T-helper 17 cell (primary cell): ENCODE measurements at regions not wholly inside any gene's neighbourhood (a gene's known extent, or its start where the extent isn't known, plus 50 kb on each side); places are given as distances from the start of the nearest gene placed in this dataset.

ENCODE experiments used
- ATAC-seq: fragments of 150-1000 bp; cut with Tn5 transposase; 2 replicates; pipeline ENCODE4 v1.10.0; 2021; ENCODE audit warnings: mild to moderate bottlenecking, moderate library complexity
- DNase-seq, 3 donors: peaks; one replicate each; pipeline versions ENCODE4 v3.0.0 to v3.0.0-alpha.2; 2020 to 2021
- H3K9me3 ChIP-seq: one replicate; pipeline ENCODE4 v1.7.0; 2013; ENCODE audit warnings: low read length, mild to moderate bottlenecking; ENCODE audit not compliant: control insufficient read depth, poor library complexity, severe bottlenecking
- H3K27ac Mint-ChIP-seq: one replicate; pipeline ENCODE4 v1.8.0; 2022; ENCODE audit warnings: mild to moderate bottlenecking, moderate library complexity, mixed read lengths
- H3K27me3 Mint-ChIP-seq: one replicate; pipeline ENCODE4 v1.8.0; 2022; ENCODE audit warnings: mixed read lengths
- H3K36me3 Mint-ChIP-seq: one replicate; pipeline ENCODE4 v1.8.0; 2022; ENCODE audit warnings: low read depth, mixed read lengths
- H3K4me1 Mint-ChIP-seq: one replicate; pipeline ENCODE4 v1.8.0; 2022; ENCODE audit warnings: mild to moderate bottlenecking, mixed read lengths
- H3K4me3 Mint-ChIP-seq: one replicate; pipeline ENCODE4 v1.8.0; 2022; ENCODE audit warnings: mild to moderate bottlenecking, moderate library complexity, mixed read lengths

- Mint-ChIP-seq H3K4me3 (no peak overlapping the region), H3K36me3 (no peaks in the 10 kb centered on the region), H3K4me1 (no peaks in the 10 kb centered on the region), H3K27ac (no peak overlapping the region), H3K27me3 (no peaks in the 10 kb centered on the region)
- ATAC-seq (no peak), DNase-seq (no peak)
- H3K9me3 ChIP-seq: peaks cover 4% of the 10 kb centered on the region
Measured at GRCh38 chr3:6079561-6080179, 781.2 kb upstream of the GRM7 start.

- no peak for ATAC-seq
- Mint-ChIP-seq H3K27ac (no peak overlapping the region), H3K36me3 (no peaks in the 10 kb centered on the region), H3K27me3 (no peaks in the 10 kb centered on the region), H3K4me1 (no peaks in the 10 kb centered on the region), H3K4me3 (no peak overlapping the region)
- no peak for DNase-seq
- no peaks in the 10 kb centered on the region for H3K9me3 ChIP-seq
Measured at GRCh38 chr3:6088433-6088832, 772.5 kb upstream of the GRM7 start.

- no peaks in the 10 kb centered on the region for H3K36me3 Mint-ChIP-seq
- DNase-seq: no peak
- no peak for ATAC-seq
Measured at GRCh38 chr3:6089780-6090179, 771.1 kb upstream of the GRM7 start.

DNA sequence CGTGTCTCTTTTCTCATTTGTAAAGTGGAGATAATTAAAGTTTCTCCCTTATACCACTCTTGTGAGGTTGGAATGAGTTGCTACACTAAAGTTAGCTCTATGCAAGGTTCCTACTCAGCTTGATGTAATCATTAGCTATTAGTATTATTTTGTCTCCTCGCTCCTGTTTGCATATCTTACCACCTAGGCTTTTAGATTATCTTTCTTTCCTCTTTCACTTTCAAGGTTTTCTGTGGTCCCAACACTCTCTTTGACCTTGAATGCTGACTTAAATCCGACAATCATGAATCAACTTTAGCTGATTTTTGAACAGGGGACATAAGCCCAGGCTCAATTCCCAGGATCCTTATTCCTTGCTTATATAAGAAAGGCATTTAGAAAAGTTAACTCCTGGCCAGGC lies 769.7 kb upstream of the GRM7 start:
- Mint-ChIP-seq H3K27me3 (no peaks in the 10 kb centered on the region), H3K4me1 (no peaks in the 10 kb centered on the region), H3K36me3 (no peaks in the 10 kb centered on the region), H3K4me3 (no peak overlapping the region), H3K27ac (no peak overlapping the region)
- DNase-seq (no peak), ATAC-seq (no peak)
- no peaks in the 10 kb centered on the region for H3K9me3 ChIP-seq

More at GRCh38 chr3:6089780-6090179, 771.1 kb upstream of the GRM7 start:
- Mint-ChIP-seq H3K4me3 (no peak overlapping the region), H3K4me1 (no peaks in the 10 kb centered on the region), H3K27me3 (no peaks in the 10 kb centered on the region), H3K27ac (no peak overlapping the region)
- H3K9me3 ChIP-seq: no peaks in the 10 kb centered on the region

DNA sequence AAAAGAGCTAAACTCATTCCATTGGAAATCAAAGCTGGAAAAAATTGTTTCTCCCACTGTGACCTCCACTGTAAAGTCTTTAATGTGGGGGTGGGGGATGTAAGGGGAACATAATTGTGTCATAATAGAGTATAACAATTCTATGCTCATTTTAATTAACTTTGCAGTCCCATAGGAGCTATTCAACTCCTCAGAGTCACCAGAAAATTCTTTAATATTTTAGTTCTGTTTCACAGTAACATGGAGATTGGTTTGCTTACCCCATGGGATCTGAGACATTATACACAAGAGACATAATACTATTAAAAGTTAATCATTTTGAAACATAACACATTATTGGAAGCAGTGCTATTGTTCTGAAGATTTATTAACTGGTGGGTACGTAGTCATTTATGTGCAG lies 765.9 kb upstream of the GRM7 start:
- H3K27me3 Mint-ChIP-seq: no peaks in the 10 kb centered on the region
- no peak for ATAC-seq
- no peak for DNase-seq
- no peak overlapping the region for H3K4me3 Mint-ChIP-seq
- no peaks in the 10 kb centered on the region for H3K9me3 ChIP-seq
- no peaks in the 10 kb centered on the region for H3K36me3 Mint-ChIP-seq
- no peaks in the 10 kb centered on the region for H3K4me1 Mint-ChIP-seq
- H3K27ac Mint-ChIP-seq: no peak overlapping the region

DNA sequence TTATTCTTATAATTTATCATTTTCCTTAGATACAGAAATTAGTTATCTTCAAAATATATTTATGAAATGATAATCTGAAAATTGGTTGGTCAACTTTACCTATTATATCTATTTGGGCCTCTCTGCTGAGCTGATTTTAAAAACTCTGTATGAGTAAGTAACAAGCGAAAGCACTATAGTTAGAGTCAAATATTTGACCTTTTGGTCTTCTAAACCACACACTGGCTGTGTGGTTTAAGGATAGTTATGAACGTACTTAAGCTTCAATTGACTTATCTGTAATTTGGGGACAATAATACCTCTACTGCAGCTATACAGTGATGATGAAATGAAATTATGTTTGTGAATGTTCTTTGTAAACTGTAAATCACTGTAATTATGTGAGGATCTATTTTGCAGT lies 763.9 kb upstream of the GRM7 start:
- Mint-ChIP-seq H3K36me3 (no peaks in the 10 kb centered on the region), H3K27ac (no peak overlapping the region), H3K4me1 (no peaks in the 10 kb centered on the region), H3K27me3 (no peaks in the 10 kb centered on the region), H3K4me3 (no peak overlapping the region)
- DNase-seq (no peak), ATAC-seq (no peak)
- no peaks in the 10 kb centered on the region for H3K9me3 ChIP-seq

DNA sequence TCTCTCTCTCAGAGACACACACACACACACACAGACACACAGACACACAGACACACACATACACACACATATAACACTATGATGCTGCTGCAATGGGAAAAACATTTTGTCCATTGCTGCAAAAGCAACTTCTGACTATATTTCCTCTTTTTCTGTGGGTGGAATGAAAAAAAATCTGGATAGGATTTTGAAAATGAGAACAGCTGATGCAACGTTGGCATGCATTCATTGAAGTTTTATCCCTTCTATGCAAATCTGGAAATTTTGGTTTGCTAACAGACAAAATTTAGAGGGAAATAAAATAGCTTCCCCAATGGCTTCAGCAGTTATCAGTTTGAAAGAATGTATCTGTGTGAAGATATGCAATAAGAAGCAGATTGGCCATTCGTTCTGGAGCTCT lies 763.4 kb upstream of the GRM7 start:
- Mint-ChIP-seq H3K27ac (no peak overlapping the region), H3K27me3 (no peaks in the 10 kb centered on the region), H3K4me1 (no peaks in the 10 kb centered on the region), H3K36me3 (no peaks in the 10 kb centered on the region), H3K4me3 (no peak overlapping the region)
- no peak for DNase-seq
- H3K9me3 ChIP-seq: no peaks in the 10 kb centered on the region
- ATAC-seq: no peak

DNA sequence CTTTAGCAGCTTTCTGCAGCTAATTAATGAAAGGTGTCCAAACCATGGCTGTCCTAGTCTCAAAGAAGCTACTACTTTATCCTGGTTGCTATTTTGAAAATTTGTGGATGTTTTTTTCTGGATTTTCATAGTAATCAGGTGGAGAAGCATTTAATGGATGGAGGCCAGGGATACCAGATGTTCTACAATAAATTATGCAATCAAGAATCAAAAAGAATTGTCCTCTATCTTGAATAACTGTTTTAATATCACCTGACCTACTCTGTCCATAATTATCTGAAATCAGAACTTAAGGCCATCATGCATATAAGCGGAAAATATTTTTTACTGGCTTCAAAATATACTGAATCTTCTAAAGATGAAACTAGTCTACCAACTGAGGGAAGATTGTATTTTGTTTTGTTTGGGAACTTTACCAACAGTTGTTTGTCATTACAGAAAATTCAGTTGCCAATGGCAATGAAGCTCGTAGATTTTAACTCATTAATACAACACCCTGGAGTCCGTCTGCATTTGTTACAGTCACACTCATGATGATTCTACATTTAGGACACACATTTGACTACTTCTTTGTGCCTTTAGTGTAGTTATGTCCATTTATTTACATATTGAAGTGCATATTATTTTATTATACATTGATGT lies 762.3 kb upstream of the GRM7 start:
- Mint-ChIP-seq H3K4me3 (no peak overlapping the region), H3K36me3 (no peaks in the 10 kb centered on the region), H3K4me1 (no peaks in the 10 kb centered on the region), H3K27ac (no peak overlapping the region), H3K27me3 (no peaks in the 10 kb centered on the region)
- ATAC-seq (no peak), DNase-seq (no peak)
- H3K9me3 ChIP-seq: no peaks in the 10 kb centered on the region

DNA sequence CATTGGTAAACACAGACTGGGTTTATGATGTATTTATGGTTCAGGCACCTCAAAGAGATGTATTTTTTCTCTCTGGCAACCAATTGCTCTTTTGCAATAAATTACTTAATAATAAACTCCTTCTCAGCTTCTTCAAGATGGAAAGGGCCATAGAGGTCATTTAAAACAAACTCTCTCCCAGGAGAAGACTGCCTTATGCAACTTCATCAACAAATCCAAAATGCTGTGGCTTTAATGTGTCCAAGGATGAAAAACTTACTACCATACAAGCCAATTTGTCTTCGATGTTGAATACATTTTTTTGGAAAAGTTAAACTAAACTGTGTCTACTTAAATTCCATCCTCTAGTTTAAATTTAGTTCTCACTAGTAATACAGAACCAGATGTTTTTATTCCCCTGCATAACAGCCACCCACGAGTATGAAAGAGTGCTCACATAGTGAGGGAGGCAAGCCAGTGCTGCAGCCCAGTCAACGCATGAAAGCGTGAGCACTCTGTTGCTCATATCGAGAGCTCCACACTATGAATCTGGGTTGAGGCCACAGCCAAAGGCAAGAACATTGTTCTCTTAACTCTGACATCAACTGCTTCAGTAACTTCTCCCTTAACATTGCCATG lies 761.3 kb upstream of the GRM7 start:
- Mint-ChIP-seq H3K27me3 (no peaks in the 10 kb centered on the region), H3K27ac (no peak overlapping the region), H3K36me3 (no peaks in the 10 kb centered on the region), H3K4me3 (no peak overlapping the region), H3K4me1 (no peaks in the 10 kb centered on the region)
- ATAC-seq (no peak), DNase-seq (no peak)
- no peaks in the 10 kb centered on the region for H3K9me3 ChIP-seq

- no peaks in the 10 kb centered on the region for H3K4me1 Mint-ChIP-seq
- ATAC-seq: no peak
- no peak for DNase-seq
- H3K27me3 Mint-ChIP-seq: no peaks in the 10 kb centered on the region
- H3K36me3 Mint-ChIP-seq: no peaks in the 10 kb centered on the region
- H3K9me3 ChIP-seq: no peaks in the 10 kb centered on the region
- H3K27ac Mint-ChIP-seq: no peak overlapping the region
- no peak overlapping the region for H3K4me3 Mint-ChIP-seq
Measured at GRCh38 chr3:6105187-6105586, 755.7 kb upstream of the GRM7 start.

DNA sequence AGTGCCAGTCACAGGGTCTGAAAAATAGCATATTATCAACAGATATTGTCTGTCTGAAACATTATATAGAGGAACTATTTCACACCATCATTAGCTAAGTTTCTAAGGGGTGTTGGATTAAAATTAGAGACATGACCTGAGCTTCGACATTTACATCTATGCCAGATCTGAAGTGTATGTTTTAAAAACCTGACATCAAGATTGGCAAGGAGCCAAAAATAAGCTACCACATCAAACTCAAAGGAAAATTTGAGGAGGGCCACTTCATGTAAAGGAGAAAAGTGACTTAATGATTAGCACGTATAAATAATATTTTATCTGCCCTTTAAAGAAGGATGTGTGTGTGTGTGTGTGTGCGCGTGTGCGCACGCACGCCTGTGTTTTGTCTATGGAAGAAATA lies 752.0 kb upstream of the GRM7 start:
- Mint-ChIP-seq H3K27me3 (no peaks in the 10 kb centered on the region), H3K36me3 (no peaks in the 10 kb centered on the region), H3K27ac (no peak overlapping the region), H3K4me1 (no peaks in the 10 kb centered on the region), H3K4me3 (no peak overlapping the region)
- ATAC-seq (no peak), DNase-seq (no peak)
- H3K9me3 ChIP-seq: no peaks in the 10 kb centered on the region

GRCh38 chr3:6110451-6110850 lies 750.5 kb upstream of the GRM7 start:
- Mint-ChIP-seq H3K27ac (no peak overlapping the region), H3K27me3 (no peaks in the 10 kb centered on the region), H3K4me1 (no peaks in the 10 kb centered on the region), H3K36me3 (no peaks in the 10 kb centered on the region), H3K4me3 (no peak overlapping the region)
- ATAC-seq: no peak
- no peak for DNase-seq
- H3K9me3 ChIP-seq: no peaks in the 10 kb centered on the region

GRCh38 chr3:6112546-6112945 lies 748.4 kb upstream of the GRM7 start:
- Mint-ChIP-seq H3K27me3 (no peaks in the 10 kb centered on the region), H3K4me1 (no peaks in the 10 kb centered on the region), H3K4me3 (no peak overlapping the region), H3K36me3 (no peaks in the 10 kb centered on the region), H3K27ac (no peak overlapping the region)
- no peak for ATAC-seq
- H3K9me3 ChIP-seq: no peaks in the 10 kb centered on the region
- DNase-seq: no peak

DNA sequence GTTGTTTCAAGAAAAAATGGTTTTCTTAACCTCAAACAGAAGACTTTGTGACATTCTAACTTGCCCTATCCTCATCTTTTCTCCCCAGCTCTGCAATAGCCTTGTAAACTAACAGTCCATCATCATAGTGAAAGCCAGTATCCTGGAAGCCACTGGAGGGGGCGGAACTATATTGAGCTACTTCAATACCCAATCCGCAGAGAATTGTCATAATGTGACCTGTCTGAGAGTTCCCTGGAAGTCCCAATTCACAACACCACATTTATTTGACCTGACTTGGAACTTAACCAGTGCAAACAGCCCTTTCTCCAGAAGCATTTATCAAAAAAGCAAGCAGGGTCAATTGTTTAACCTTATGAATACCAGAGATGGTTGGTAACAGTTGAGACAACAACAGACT lies 747.6 kb upstream of the GRM7 start:
- Mint-ChIP-seq H3K27me3 (no peaks in the 10 kb centered on the region), H3K4me3 (no peak overlapping the region), H3K4me1 (no peaks in the 10 kb centered on the region), H3K27ac (no peak overlapping the region), H3K36me3 (no peaks in the 10 kb centered on the region)
- DNase-seq (no peak), ATAC-seq (no peak)
- no peaks in the 10 kb centered on the region for H3K9me3 ChIP-seq
